IMR-90 (cell line): ENCODE measurements at regions not wholly inside any gene's neighbourhood (a gene's known extent, or its start where the extent isn't known, plus 50 kb on each side); places are given as distances from the start of the nearest gene placed in this dataset.

Source experiments
- ATAC-seq: fragments of 200-7000 bp; cut with Tn5 transposase; 2 replicates; pipeline ENCODE4 v1.9.1; 2020; ENCODE audit warnings: low read depth, mild to moderate bottlenecking, moderate library complexity
- BruUV-seq: library from RNA; stranded (reverse); fragments of 400-500 nt; replicated peaks from 2 replicates; lab custom pipeline; 2021; lab: Mats Ljungman, UMichigan
- CTCF ChIA-PET: fragments of 300-600 bp; formaldehyde crosslinking; extraction: SDS; loops from one replicate; lab custom pipeline; 2021; ENCODE audit warnings: antibody characterized with exemption; lab: Yijun Ruan, JAX
- POLR2A ChIA-PET: fragments of 300-600 bp; sonication (Branson Sonifier 250); formaldehyde crosslinking; loops from one replicate; lab custom pipeline; 2022; ENCODE audit warnings: antibody characterized with exemption; ENCODE audit not compliant: unreplicated experiment; lab: Charles Lee
- DNase-seq: peaks from one replicate; pipeline ENCODE4 v3.0.0; 2013
- H2AFZ ChIP-seq: replicated peaks from 2 replicates; pipeline ENCODE3; 2013; ENCODE audit warnings: low read length, mild to moderate bottlenecking; ENCODE audit not compliant: poor library complexity
- H2AK5ac ChIP-seq: 2 replicates; pipeline ENCODE4 v1.6.1; 2013; ENCODE audit warnings: low read depth, low read length, inconsistent platforms
- H2AK9ac ChIP-seq: replicated peaks from 2 replicates; pipeline ENCODE3; 2013; ENCODE audit warnings: mild to moderate bottlenecking, low read depth, low read length, moderate library complexity; ENCODE audit not compliant: poor library complexity
- H2BK120ac ChIP-seq: 2 replicates; pipeline ENCODE4 v1.6.1; 2013; ENCODE audit warnings: low read depth, low read length, inconsistent platforms
- H2BK15ac ChIP-seq: 3 replicates; pipeline ENCODE4 v1.6.1; 2013; ENCODE audit warnings: low read depth, low read length, inconsistent platforms
- H2BK20ac ChIP-seq: 2 replicates; pipeline ENCODE4 v1.6.1; 2013; ENCODE audit warnings: low read depth, mild to moderate bottlenecking, inconsistent platforms, low read length, moderate library complexity
- H2BK5ac ChIP-seq: 2 replicates; pipeline ENCODE4 v1.6.1; 2013; ENCODE audit warnings: mild to moderate bottlenecking, low read depth, low read length, inconsistent platforms; ENCODE audit not compliant: poor library complexity, severe bottlenecking
- H3K14ac ChIP-seq: replicated peaks from 2 replicates; pipeline ENCODE4 v1.6.1; 2013; ENCODE audit warnings: low read depth, low read length, inconsistent platforms
- H3K18ac ChIP-seq: 2 replicates; pipeline ENCODE4 v1.6.1; 2013; ENCODE audit warnings: low read depth, low read length, control low read depth
- H3K23ac ChIP-seq: 2 replicates; pipeline ENCODE4 v1.6.1; 2013; ENCODE audit warnings: low read depth, low read length, inconsistent platforms
- H3K27ac ChIP-seq: 2 replicates; pipeline ENCODE4 v1.5.1; 2013; ENCODE audit warnings: mild to moderate bottlenecking, control low read depth, low read length; ENCODE audit not compliant: insufficient read depth
- H3K27me3 ChIP-seq: 2 replicates; pipeline ENCODE4 v1.6.1; 2013; ENCODE audit warnings: low read length; ENCODE audit not compliant: control insufficient read depth, insufficient read depth
- H3K36me3 ChIP-seq: 2 replicates; pipeline ENCODE4 v1.6.1; 2013; ENCODE audit warnings: low read length, mixed read lengths; ENCODE audit not compliant: control insufficient read depth, insufficient read depth
- H3K4ac ChIP-seq: 2 replicates; pipeline ENCODE4 v1.6.1; 2013; ENCODE audit warnings: low read depth, low read length, inconsistent platforms
- H3K4me1 ChIP-seq: 2 replicates; pipeline ENCODE4 v1.6.1; 2013; ENCODE audit warnings: low read length, mixed read lengths; ENCODE audit not compliant: control insufficient read depth, insufficient read depth
- H3K4me2 ChIP-seq: 2 replicates; pipeline ENCODE4 v1.6.1; 2013; ENCODE audit warnings: low read depth, mild to moderate bottlenecking, control low read depth, low read length, moderate library complexity
- H3K4me3 ChIP-seq: 2 replicates; pipeline ENCODE4 v1.5.1; 2013; ENCODE audit warnings: low read depth, mild to moderate bottlenecking, control low read depth, low read length, moderate library complexity; ENCODE audit not compliant: insufficient read depth
- H3K56ac ChIP-seq: 2 replicates; pipeline ENCODE4 v1.6.1; 2013; ENCODE audit warnings: low read length, inconsistent platforms; ENCODE audit not compliant: insufficient read depth; ENCODE audit errors: extremely low read depth
- H3K79me1 ChIP-seq, 2 experiments: 2 replicates each; pipeline ENCODE4 v1.6.1; 2013; ENCODE audit warnings: low read length in 2 of 2, inconsistent platforms in 1 of 2, low read depth in 1 of 2
- H3K9ac ChIP-seq: 2 replicates; pipeline ENCODE4 v1.6.1; 2013; ENCODE audit warnings: low read depth, low read length, control low read depth
- H3K9me1 ChIP-seq: 2 replicates; pipeline ENCODE4 v1.6.1; 2013; ENCODE audit warnings: low read length, inconsistent platforms; ENCODE audit not compliant: insufficient read depth
- H3K9me3 ChIP-seq: 2 replicates; pipeline ENCODE4 v1.6.1; 2013; ENCODE audit warnings: low read length; ENCODE audit not compliant: control insufficient read depth, insufficient read depth
- H4K20me1 ChIP-seq: 2 replicates; pipeline ENCODE4 v1.6.1; 2013; ENCODE audit warnings: low read length, inconsistent platforms; ENCODE audit not compliant: insufficient read depth
- H4K5ac ChIP-seq: 2 replicates; pipeline ENCODE4 v1.6.1; 2013; ENCODE audit warnings: mild to moderate bottlenecking, low read depth, low read length, control low read depth
- H4K8ac ChIP-seq, 2 experiments: 2 replicates each; pipeline ENCODE4 v1.6.1; 2013; ENCODE audit warnings: low read depth in 2 of 2, low read length in 2 of 2, control low read depth in 1 of 2, inconsistent platforms in 1 of 2
- H4K91ac ChIP-seq: 2 replicates; pipeline ENCODE4 v1.6.1; 2013; ENCODE audit warnings: low read depth, low read length, inconsistent platforms; ENCODE audit not compliant: insufficient read depth
- CHD1 ChIP-seq: IDR thresholded peaks from 2 replicates; pipeline ENCODE4 v1.6.1; 2012; ENCODE audit warnings: low read depth, low read length, improper control_type of control experiment
- FOS ChIP-seq: fragments of 150-350 bp; IDR thresholded peaks from 2 replicates; pipeline ENCODE4 v1.6.1; 2016; ENCODE audit warnings: low read depth, low read length
- NFE2L2 ChIP-seq: fragments of 150-350 bp; IDR thresholded peaks from 2 replicates; pipeline ENCODE4 v1.6.1; 2016; ENCODE audit warnings: low read depth, mild to moderate bottlenecking, low read length
- RFX5 ChIP-seq: IDR thresholded peaks from 2 replicates; pipeline ENCODE4 v1.8.0; 2012; ENCODE audit warnings: low read depth, mild to moderate bottlenecking, low read length, moderate library complexity
- WGBS, 2 experiments: methylation state at CpG; one replicate each; pipeline versions ENCODE4 v1.1.5 to v1.1.7; 2013; ENCODE audit warnings: missing lambda C conversion rate in 2 of 2; ENCODE audit not compliant: insufficient read length in 1 of 2; ENCODE audit errors: extremely low coverage in 2 of 2; 5-methylcytosine and 5-hydroxymethylcytosine counted together
- dilution Hi-C: fragments of 300-500 bp; cut with HindIII; formaldehyde crosslinking; loops from one replicate; pipeline ENCODE4 v1.14.3; 2018; ENCODE audit warnings: low sequenced_read_pairs; ENCODE audit not compliant: unreplicated experiment
- in situ Hi-C: fragments of 300-500 bp; cut with MboI; formaldehyde crosslinking; loops from 3 replicates; pipeline ENCODE4 v1.14.3; 2019; ENCODE audit warnings: low sequenced_read_pairs, inconsistent platforms, mixed read lengths
- intact Hi-C: fragments of 100-400 bp; cut with micrococcal nuclease; formaldehyde crosslinking; loops from 2 replicates; pipeline ENCODE4 v1.10.0; 2022

GRCh38 chr15:98445315-98445714 is 203.0 kb upstream of the IGF1R start:
- no peak overlapping the region for H2AK9ac ChIP-seq
- no peak overlapping the region for H2AFZ ChIP-seq
- no peak overlapping the region for H2BK120ac ChIP-seq
- H3K9me1 ChIP-seq: no peaks in the 10 kb centered on the region
- H3K4me2 ChIP-seq: no peak overlapping the region
- no peak overlapping the region for H3K9ac ChIP-seq
- no peak overlapping the region for H3K4ac ChIP-seq
- no peaks in the 10 kb centered on the region for H3K4me1 ChIP-seq
- no peak overlapping the region for H4K8ac ChIP-seq
- DNase-seq: no peak
- in situ Hi-C loops (loop anchor here (10.0 to 25.0 kb wide), 3 partner anchors 439 to 767 kb away; no protein-coding TSS in a partner anchor), intact Hi-C loops (loop anchor here (10.0 kb wide), 1 partner anchor 329 kb away; no protein-coding TSS in a partner anchor), dilution Hi-C loops (no loop called here)
- no peak overlapping the region for H2AK5ac ChIP-seq
- H3K36me3 ChIP-seq: no peaks in the 10 kb centered on the region
- no TSS peak for BruUV-seq
- no peak overlapping the region for H4K91ac ChIP-seq
- no peaks in the 10 kb centered on the region for H3K9me3 ChIP-seq
- peaks cover 15% of the 10 kb centered on the region for H3K27me3 ChIP-seq
- POLR2A ChIA-PET: no interaction called here
- no peak overlapping the region for H3K18ac ChIP-seq
- H3K14ac ChIP-seq: no peak overlapping the region
- no peak overlapping the region for H3K4me3 ChIP-seq
- no peak overlapping the region for H2BK15ac ChIP-seq
- CTCF ChIA-PET: no interaction called here
- H4K20me1 ChIP-seq: no peaks in the 10 kb centered on the region
- H2BK20ac ChIP-seq: no peak overlapping the region
- no peak overlapping the region for H2BK5ac ChIP-seq
- TF ChIP-seq CHD1: no peak
- TF ChIP-seq RFX5: no peak
- no peak for TF ChIP-seq FOS
- TF ChIP-seq NFE2L2: no peak
- no peak overlapping the region for H3K27ac ChIP-seq
- 78% methylated on average over 6 of the region's 11 CpGs; no CpG with 5 or more reads in 1 of the 2 experiments for WGBS, 2 experiments
- H3K79me1 ChIP-seq: no peaks in the 10 kb centered on the region
- ATAC-seq: no peak
- no peak overlapping the region for H3K23ac ChIP-seq
- H4K5ac ChIP-seq: no peak overlapping the region
- H3K56ac ChIP-seq: no peak overlapping the region
